Ovary (tissue), 3 donors: ENCODE measurements at regions not wholly inside any gene's neighbourhood (a gene's known extent, or its start where the extent isn't known, plus 50 kb on each side); places are given as distances from the start of the nearest gene placed in this dataset.

Experiments
- CTCF ChIP-seq, 3 donors: fragments of 450-650 bp in 2 of 3; fragments of 200-600 bp in 1 of 3; IDR thresholded peaks; one replicate each; pipeline versions ENCODE4 v1.5.1 to v1.8.0; 2016 to 2022; ENCODE audit warnings: antibody characterized with exemption in 3 of 3, mild to moderate bottlenecking in 1 of 3
- POLR2A ChIP-seq: fragments of 450-650 bp; IDR thresholded peaks from one replicate; pipeline ENCODE4 v1.6.1; 2017; ENCODE audit warnings: antibody characterized with exemption, mild to moderate bottlenecking, moderate library complexity
- donor health status: DM: no; HTN: no; CAD: no.

GRCh38 chr6:167761794-167762258 lies 64.9 kb upstream of the AFDN start:
- TF ChIP-seq CTCF (IDR thresholded peaks at IDR 0.05) (no peak), POLR2A (no peak)
